Keratinocyte (primary cell): ENCODE measurements at regions not wholly inside any gene's neighbourhood (a gene's known extent, or its start where the extent isn't known, plus 50 kb on each side); places are given as distances from the start of the nearest gene placed in this dataset.
A peak's percentile ranks its signal among the peaks of the same experiment; 100 is the strongest.

Experiments used
- DNase-seq: peaks from one replicate; pipeline ENCODE4 v3.0.0-alpha.2; 2011; ENCODE audit warnings: low read depth, missing footprints, low spot score
- FAIRE-seq: peaks from 2 replicates; lab custom pipeline; 2011; peaks lifted over from hg19 to GRCh38; lab: Jason Lieb, UNC
- H2AFZ ChIP-seq: 2 replicates; pipeline ENCODE4 v1.6.0; 2012; ENCODE audit warnings: low read length, control low read depth, inconsistent platforms; ENCODE audit not compliant: control insufficient read depth
- H3K27ac ChIP-seq: 2 replicates; pipeline ENCODE4 v1.5.1; 2011; ENCODE audit warnings: low read length; ENCODE audit not compliant: control insufficient read depth, insufficient read depth
- H3K27me3 ChIP-seq: 3 replicates; pipeline ENCODE4 v1.6.0; 2011; ENCODE audit warnings: low read length; ENCODE audit not compliant: control insufficient read depth, insufficient read depth; ENCODE audit errors: extremely low read depth
- H3K36me3 ChIP-seq, 2 experiments: 2 replicates in 1 of 2; 3 replicates in 1 of 2; pipeline ENCODE4 v1.5.1; 2011; ENCODE audit warnings: low read length in 2 of 2, mild to moderate bottlenecking in 1 of 2; ENCODE audit not compliant: control insufficient read depth in 2 of 2, insufficient read depth in 2 of 2; ENCODE audit errors: extremely low read depth in 1 of 2
- H3K4me1 ChIP-seq: 3 replicates; pipeline ENCODE4 v1.5.1; 2011; ENCODE audit warnings: low read length; ENCODE audit not compliant: control insufficient read depth, insufficient read depth; ENCODE audit errors: extremely low read depth
- H3K4me2 ChIP-seq: 3 replicates; pipeline ENCODE4 v1.6.0; 2011; ENCODE audit warnings: low read depth, low read length; ENCODE audit not compliant: control insufficient read depth, insufficient read depth; ENCODE audit errors: extremely low read depth
- H3K4me3 ChIP-seq, 3 experiments: fragments of 200-600 bp in 1 of 3; sonication (generic) in 1 of 3; 2 replicates in 2 of 3; 3 replicates in 1 of 3; pipeline ENCODE4 v1.5.1; 2011 to 2016; ENCODE audit warnings: low read length in 3 of 3, mild to moderate bottlenecking in 3 of 3, control low read depth in 2 of 3, inconsistent platforms in 1 of 3, low read depth in 1 of 3, mixed read lengths in 1 of 3, mixed run types in 1 of 3, moderate library complexity in 1 of 3; ENCODE audit not compliant: control insufficient read depth in 2 of 3, insufficient read depth in 2 of 3; ENCODE audit errors: extremely low read depth in 1 of 3
- H3K79me2 ChIP-seq: 2 replicates; pipeline ENCODE4 v1.6.0; 2012; ENCODE audit warnings: low read length; ENCODE audit not compliant: control insufficient read depth, insufficient read depth
- H3K9ac ChIP-seq: 3 replicates; pipeline ENCODE4 v1.6.0; 2011; ENCODE audit warnings: low read length; ENCODE audit not compliant: control insufficient read depth, insufficient read depth; ENCODE audit errors: extremely low read depth
- H3K9me1 ChIP-seq: 3 replicates; pipeline ENCODE4 v1.6.0; 2011; ENCODE audit warnings: low read length; ENCODE audit not compliant: control insufficient read depth, insufficient read depth; ENCODE audit errors: extremely low read depth
- H3K9me3 ChIP-seq: 2 replicates; pipeline ENCODE4 v1.5.1; 2012; ENCODE audit warnings: low read depth, low read length; ENCODE audit not compliant: control insufficient read depth
- H4K20me1 ChIP-seq: 3 replicates; pipeline ENCODE4 v1.6.0; 2011; ENCODE audit warnings: low read length; ENCODE audit not compliant: control insufficient read depth, insufficient read depth; ENCODE audit errors: extremely low read depth
- CTCF ChIP-seq, 3 experiments: IDR thresholded peaks in 1 of 3; conservative IDR thresholded peaks in 1 of 3; optimal IDR thresholded peaks in 1 of 3; 2 replicates in 2 of 3; 3 replicates in 1 of 3; pipeline versions ENCODE3 to v1.5.1; 2011; ENCODE audit warnings: low read length in 3 of 3, mild to moderate bottlenecking in 3 of 3, moderate library complexity in 2 of 3, control low read depth in 1 of 3, inconsistent platforms in 1 of 3; ENCODE audit not compliant: insufficient read depth in 2 of 3; ENCODE audit errors: extremely low read depth in 1 of 3
- EZH2 ChIP-seq: IDR thresholded peaks from one replicate; pipeline ENCODE4 v1.6.1; 2012; ENCODE audit warnings: inconsistent platforms, mild to moderate bottlenecking, low read length, moderate library complexity
- dilution Hi-C: fragments of 300-500 bp; cut with MboI; formaldehyde crosslinking; loops from one replicate; pipeline ENCODE4 v1.7.0; 2020; ENCODE audit warnings: low sequenced_read_pairs; ENCODE audit not compliant: extremely low pct_ligation_motif_present

GRCh38 chr21:35142036-35142815 is 93.1 kb upstream of the RUNX1 start:
- no peak overlapping the region for H3K9ac ChIP-seq
- H3K4me2 ChIP-seq, result no peak overlapping the region
- H3K4me3 ChIP-seq, result no peak overlapping the region
- H2AFZ ChIP-seq, result no peak overlapping the region
- FAIRE-seq, result no peak
- H3K27ac ChIP-seq, result peak overlapping the region; percentile 14
- dilution Hi-C loops, result no loop called here
- TF ChIP-seq EZH2 (no peak), CTCF (optimal IDR thresholded peaks at IDR 0.05 in 1 of 3, IDR thresholded peaks at IDR 0.05 in 1 of 3, conservative IDR thresholded peaks at IDR 0.05 in 1 of 3; ENCODE audit: extremely low read depth in 1 of 3, insufficient read depth in 2 of 3, low read length in 3 of 3) (no peak)
- peaks cover 52% of the 10 kb centered on the region for H3K4me1 ChIP-seq
- H3K9me3 ChIP-seq, result no peaks in the 10 kb centered on the region
- no peaks in the 10 kb centered on the region for H3K27me3 ChIP-seq
- no peaks in the 10 kb centered on the region for H3K36me3 ChIP-seq
- H4K20me1 ChIP-seq, result no peaks in the 10 kb centered on the region
- no peak for DNase-seq
- no peaks in the 10 kb centered on the region for H3K79me2 ChIP-seq
- no peaks in the 10 kb centered on the region for H3K9me1 ChIP-seq

- TF ChIP-seq CTCF (optimal IDR thresholded peaks at IDR 0.05 in 1 of 3, IDR thresholded peaks at IDR 0.05 in 1 of 3, conservative IDR thresholded peaks at IDR 0.05 in 1 of 3; ENCODE audit: extremely low read depth in 1 of 3, insufficient read depth in 2 of 3, low read length in 3 of 3), result no peak
- no peak for TF ChIP-seq EZH2
- Histone ChIP-seq H3K4me3 (peak overlapping the region in 1 of 3 experiments; percentile 4), H3K27ac (peak overlapping the region; percentile 98), H3K9me3 (no peaks in the 10 kb centered on the region), H3K36me3 (no peaks in the 10 kb centered on the region), H3K9ac (peak overlapping the region; percentile 74), H4K20me1 (no peaks in the 10 kb centered on the region), H3K27me3 (no peaks in the 10 kb centered on the region), H3K79me2 (no peaks in the 10 kb centered on the region), H3K4me1 (peaks cover 42% of the 10 kb centered on the region), H3K9me1 (no peaks in the 10 kb centered on the region), H2AFZ (no peak overlapping the region), H3K4me2 (peak overlapping the region; percentile 75)
- no peak for DNase-seq
- no peak for FAIRE-seq
- dilution Hi-C loops, result no loop called here
Observed at GRCh38 chr21:35139382-35139715, 90.2 kb upstream of the RUNX1 start.
